Fibroblast of villous mesenchyme (primary cell): ENCODE measurements at regions not wholly inside any gene's neighbourhood (a gene's known extent, or its start where the extent isn't known, plus 50 kb on each side); places are given as distances from the start of the nearest gene placed in this dataset.
"Not testable (repeated sequence)": the region's sequence is repeated elsewhere in the genome, so short reads cannot be mapped to it uniquely, and the experiment has no call there.

Source experiments
- DNase-seq: peaks from one replicate; pipeline ENCODE4 v3.0.0-alpha.2; 2010; ENCODE audit warnings: low read depth
- H3K4me3 ChIP-seq: 2 replicates; pipeline ENCODE4 v1.5.1; 2011; ENCODE audit warnings: low read depth, mild to moderate bottlenecking, low read length
- CTCF ChIP-seq: IDR thresholded peaks from 2 replicates; pipeline ENCODE4 v1.5.1; 2012; ENCODE audit warnings: low read depth, mild to moderate bottlenecking, low read length; ENCODE audit not compliant: insufficient read depth

DNA sequence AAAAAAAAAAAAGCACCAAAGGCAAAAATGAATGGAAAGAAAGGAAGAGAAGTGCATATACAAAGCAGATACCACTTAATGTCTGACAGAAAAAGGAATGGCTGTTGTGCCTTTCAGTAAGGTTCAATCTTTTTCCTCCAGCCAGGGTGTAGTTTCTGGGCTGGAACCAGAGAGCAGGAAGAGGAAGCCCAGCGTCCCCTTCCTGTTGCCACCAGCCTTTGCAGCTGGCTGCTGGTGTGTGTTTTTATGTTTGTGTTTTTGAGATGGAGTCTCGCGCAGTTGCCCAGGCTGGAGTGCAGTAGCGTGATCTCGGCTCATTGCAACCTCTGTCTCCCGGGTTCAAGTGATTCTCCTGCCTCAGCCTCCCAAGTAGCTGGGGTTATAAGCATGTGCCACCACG is 64.6 kb upstream of the LTA4H start:
- no peak for TF ChIP-seq CTCF
- DNase-seq: no peak

DNA sequence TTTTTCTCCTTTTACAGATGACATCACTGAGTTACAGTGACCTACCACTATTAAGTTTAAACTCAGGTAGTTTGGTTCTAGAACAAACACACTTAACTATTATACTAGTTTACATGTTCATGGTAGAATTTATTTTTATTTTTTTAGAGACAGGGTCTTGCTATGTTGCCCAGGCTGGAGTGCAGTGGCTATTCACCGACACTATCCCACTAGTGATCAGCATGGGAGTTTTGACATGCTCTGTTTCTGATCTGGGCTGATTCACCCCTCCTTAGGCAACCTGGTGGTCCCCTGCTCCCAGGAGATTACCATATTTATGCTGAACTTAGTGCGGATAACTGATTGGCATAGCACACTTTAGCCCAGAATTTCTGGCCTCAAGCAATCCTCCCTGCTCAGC is 66.4 kb upstream of the LTA4H start:
- DNase-seq: no peak
- H3K4me3 ChIP-seq: no peak overlapping the region
- no peak for TF ChIP-seq CTCF

More for the DNA sequence above, 64.6 kb upstream of the LTA4H start:
- no peak overlapping the region for H3K4me3 ChIP-seq

- TF ChIP-seq CTCF: no peak
- no peak for DNase-seq
- H3K4me3 ChIP-seq: no peak overlapping the region
These were observed 67.8 kb upstream of the LTA4H start for GRCh38 chr12:96103067-96103644.

GRCh38 chr12:96104566-96104965 is 69.2 kb upstream of the LTA4H start:
- DNase-seq: no peak
- TF ChIP-seq CTCF: no peak
- no peak overlapping the region for H3K4me3 ChIP-seq

GRCh38 chr12:96106137-96106536 is 70.8 kb upstream of the LTA4H start:
- no peak for DNase-seq
- no peak for TF ChIP-seq CTCF
- no peak overlapping the region for H3K4me3 ChIP-seq

DNA sequence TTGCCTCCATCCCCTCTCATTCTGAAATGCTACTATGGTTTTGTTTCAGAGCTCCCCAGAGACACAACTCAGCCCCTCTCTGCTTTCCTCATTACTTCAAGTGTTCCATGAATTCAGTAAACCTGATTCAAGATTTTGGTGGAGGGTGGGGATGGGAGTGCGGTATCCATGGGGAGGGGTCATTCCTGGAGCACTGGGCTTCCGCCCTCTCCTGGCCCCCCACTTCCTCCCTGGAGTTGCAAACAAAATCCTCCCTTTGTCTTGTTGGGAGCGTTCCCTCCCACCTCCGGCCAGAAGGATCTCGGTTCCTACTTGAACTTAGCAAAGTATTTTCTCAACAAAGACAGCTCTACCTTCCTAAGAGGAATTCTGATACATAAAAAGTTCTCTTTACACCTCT is 71.8 kb upstream of the LTA4H start:
- H3K4me3 ChIP-seq: no peak overlapping the region
- no peak for TF ChIP-seq CTCF
- DNase-seq: no peak

GRCh38 chr12:96108321-96108720 is 72.9 kb upstream of the LTA4H start:
- H3K4me3 ChIP-seq: no peak overlapping the region
- no peak for TF ChIP-seq CTCF
- DNase-seq: no peak

- H3K4me3 ChIP-seq, DNase-seq: not testable (repeated sequence)
These were observed 73.6 kb upstream of the LTA4H start for GRCh38 chr12:96108941-96109340.
